GM12874 (cell line): ENCODE measurements at regions not wholly inside any gene's neighbourhood (a gene's known extent, or its start where the extent isn't known, plus 50 kb on each side); places are given as distances from the start of the nearest gene placed in this dataset.

Source experiments
- CTCF ChIP-seq: IDR thresholded peaks from 2 replicates; pipeline ENCODE4 v1.5.1; 2011; ENCODE audit warnings: low read depth, mild to moderate bottlenecking, control low read depth, low read length, moderate library complexity; ENCODE audit not compliant: insufficient read depth

- TF ChIP-seq CTCF, result no peak
These were observed 138.9 kb downstream of the C9orf50 start for GRCh38 chr9:129481810-129482511.

GRCh38 chr9:129481424-129481809 is 139.5 kb downstream of the C9orf50 start:
- no peak for TF ChIP-seq CTCF

GRCh38 chr9:129480745-129481144 is 140.2 kb downstream of the C9orf50 start:
- no peak for TF ChIP-seq CTCF

- no peak for TF ChIP-seq CTCF
These were observed 140.7 kb downstream of the C9orf50 start for GRCh38 chr9:129480227-129480626.

GRCh38 chr9:129479631-129480011 is 141.3 kb downstream of the C9orf50 start:
- TF ChIP-seq CTCF, result no peak

- TF ChIP-seq CTCF, result no peak
These were observed 141.8 kb downstream of the C9orf50 start for GRCh38 chr9:129478961-129479630.

- no peak for TF ChIP-seq CTCF
These were observed 142.4 kb downstream of the C9orf50 start for GRCh38 chr9:129478461-129478860.
